Mucosa of descending colon (tissue), 3 donors: ENCODE measurements at regions not wholly inside any gene's neighbourhood (a gene's known extent, or its start where the extent isn't known, plus 50 kb on each side); places are given as distances from the start of the nearest gene placed in this dataset.
A peak's percentile ranks its signal among the peaks of the same experiment; 100 is the strongest.
"Not testable (repeated sequence)": the region's sequence is repeated elsewhere in the genome, so short reads cannot be mapped to it uniquely, and the experiment has no call there.

ENCODE experiments used
- ATAC-seq: fragments of 200-7000 bp; cut with Tn5 transposase; one replicate; pipeline ENCODE4 v1.9.1; 2020; ENCODE audit warnings: mild to moderate bottlenecking, moderate library complexity
- DNase-seq, 3 donors: peaks; one replicate each; pipeline ENCODE4 v3.0.0-alpha.2; 2020
- H3K36me3 ChIP-seq: fragments of 200-600 bp; one replicate; pipeline ENCODE4 v1.8.0; 2021; ENCODE audit warnings: low read depth, mild to moderate bottlenecking
- H3K4me1 ChIP-seq: fragments of 200-600 bp; one replicate; pipeline ENCODE4 v1.8.0; 2021; ENCODE audit warnings: low read depth, mild to moderate bottlenecking
- H3K4me3 ChIP-seq: fragments of 200-600 bp; one replicate; pipeline ENCODE4 v1.8.0; 2021; ENCODE audit warnings: mild to moderate bottlenecking
- H3K9me3 ChIP-seq: fragments of 200-600 bp; one replicate; pipeline ENCODE4 v1.8.0; 2021; ENCODE audit warnings: mild to moderate bottlenecking
- intact Hi-C, 2 donors: fragments of 100-400 bp; cut with DNase I in 1 of 2; cut with micrococcal nuclease in 1 of 2; formaldehyde crosslinking; loops; one replicate each; pipeline versions ENCODE4 v1.11.0 to v1.11.1; 2022; cut with DNase I, micrococcal nuclease
- TF ChIP-seq, protein P1 (sequence below): fragments of 200-600 bp; IDR thresholded peaks from one replicate; pipeline ENCODE4 v1.8.0; 2022; ENCODE audit warnings: antibody characterized with exemption, mild to moderate bottlenecking
- donor health status: DM: no; HTN: no; CAD: no; lungs with moderate emphysema.
- donor health status: DM: no; HTN: no; CAD: no.
- donor health status: DM: no; HTN: yes; CAD: no.

DNA sequence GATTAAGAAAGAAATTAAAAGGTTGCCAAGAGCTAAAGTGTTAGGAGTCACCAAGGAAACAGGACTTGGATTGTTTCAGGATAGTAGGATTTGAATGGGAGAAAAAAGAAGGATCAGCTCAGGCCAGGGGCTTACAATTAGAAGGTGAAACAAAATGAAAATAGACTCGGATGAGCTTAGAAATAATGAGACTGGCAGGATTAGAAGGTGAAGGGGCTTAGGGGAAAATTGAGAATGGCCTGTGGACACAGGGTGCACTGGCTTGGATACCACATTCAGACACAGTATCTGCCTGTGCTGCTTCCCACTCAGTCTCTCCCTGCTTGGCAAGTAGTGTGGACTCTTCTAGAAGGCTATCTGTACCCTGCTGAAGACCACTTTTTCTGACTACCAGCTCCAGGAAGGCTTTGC is 206.1 kb upstream of the ATP10A start:
- Histone ChIP-seq H3K4me1 (no peaks in the 10 kb centered on the region), H3K36me3 (no peaks in the 10 kb centered on the region), H3K9me3 (no peaks in the 10 kb centered on the region), H3K4me3 (no peak overlapping the region)
- ATAC-seq, result no peak
- intact Hi-C loops, result loop anchor here in 1 of 2 donors (10.0 kb wide), 1 partner anchor 64 kb away; no protein-coding TSS in a partner anchor
- no peak for DNase-seq
- TF ChIP-seq, protein P1, sequence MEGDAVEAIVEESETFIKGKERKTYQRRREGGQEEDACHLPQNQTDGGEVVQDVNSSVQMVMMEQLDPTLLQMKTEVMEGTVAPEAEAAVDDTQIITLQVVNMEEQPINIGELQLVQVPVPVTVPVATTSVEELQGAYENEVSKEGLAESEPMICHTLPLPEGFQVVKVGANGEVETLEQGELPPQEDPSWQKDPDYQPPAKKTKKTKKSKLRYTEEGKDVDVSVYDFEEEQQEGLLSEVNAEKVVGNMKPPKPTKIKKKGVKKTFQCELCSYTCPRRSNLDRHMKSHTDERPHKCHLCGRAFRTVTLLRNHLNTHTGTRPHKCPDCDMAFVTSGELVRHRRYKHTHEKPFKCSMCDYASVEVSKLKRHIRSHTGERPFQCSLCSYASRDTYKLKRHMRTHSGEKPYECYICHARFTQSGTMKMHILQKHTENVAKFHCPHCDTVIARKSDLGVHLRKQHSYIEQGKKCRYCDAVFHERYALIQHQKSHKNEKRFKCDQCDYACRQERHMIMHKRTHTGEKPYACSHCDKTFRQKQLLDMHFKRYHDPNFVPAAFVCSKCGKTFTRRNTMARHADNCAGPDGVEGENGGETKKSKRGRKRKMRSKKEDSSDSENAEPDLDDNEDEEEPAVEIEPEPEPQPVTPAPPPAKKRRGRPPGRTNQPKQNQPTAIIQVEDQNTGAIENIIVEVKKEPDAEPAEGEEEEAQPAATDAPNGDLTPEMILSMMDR, result no peak

DNA sequence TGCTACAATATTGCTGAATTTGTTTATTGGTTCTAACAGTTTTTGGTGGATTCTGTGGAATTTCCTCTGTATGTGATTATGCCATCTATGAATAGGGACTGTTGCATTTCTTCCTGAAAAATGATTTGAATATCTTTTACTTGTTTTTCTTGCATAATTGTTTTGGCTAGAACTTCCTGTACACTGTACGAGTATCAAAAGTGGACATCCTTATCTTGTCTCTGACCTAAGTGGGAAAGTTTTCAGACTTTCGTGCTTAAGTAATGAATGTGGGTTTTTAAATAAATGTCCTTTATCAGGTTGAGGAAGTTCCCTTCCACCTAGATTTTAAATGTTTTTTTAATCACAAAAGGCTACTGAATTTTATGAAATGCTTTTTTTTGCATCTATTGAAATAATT is 203.8 kb upstream of the ATP10A start:
- intact Hi-C loops, result loop anchor here in 1 of 2 donors (10.0 kb wide), 1 partner anchor 62 kb away; no protein-coding TSS in a partner anchor
- ATAC-seq, result no peak

DNA sequence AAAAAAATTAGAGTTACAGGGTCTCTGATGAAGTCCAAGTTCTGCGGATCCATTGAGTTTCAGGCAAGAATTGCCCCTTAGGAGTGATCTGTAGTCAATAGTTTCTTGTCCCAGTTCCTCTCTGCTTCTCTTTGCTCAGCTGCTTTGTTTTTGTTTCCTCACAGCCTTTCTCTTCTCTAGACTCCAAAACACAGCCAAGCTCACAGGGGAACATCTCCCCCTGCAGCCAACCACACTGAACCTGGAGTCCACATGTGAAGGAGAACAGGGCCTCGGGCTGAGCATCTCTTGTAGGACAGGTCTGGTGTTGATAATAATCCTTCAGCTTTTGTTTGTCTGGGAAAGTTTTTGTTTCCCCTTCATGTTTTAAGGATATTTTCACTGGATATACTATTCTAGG is 202.6 kb upstream of the ATP10A start:
- ATAC-seq (no peak), DNase-seq (no peak)
- TF ChIP-seq, protein P1, result no peak
- H3K4me1 ChIP-seq, result no peaks in the 10 kb centered on the region
- H3K36me3 ChIP-seq, result no peaks in the 10 kb centered on the region
- no peak overlapping the region for H3K4me3 ChIP-seq
- no peaks in the 10 kb centered on the region for H3K9me3 ChIP-seq
- intact Hi-C loops, result loop anchor here in 1 of 2 donors (10.0 kb wide), 1 partner anchor 61 kb away; no protein-coding TSS in a partner anchor

More for the DNA sequence above, 203.8 kb upstream of the ATP10A start:
- H3K4me1 ChIP-seq, result no peaks in the 10 kb centered on the region
- DNase-seq, result no peak
- TF ChIP-seq, protein P1, result no peak
- H3K9me3 ChIP-seq, result no peaks in the 10 kb centered on the region
- no peaks in the 10 kb centered on the region for H3K36me3 ChIP-seq
- H3K4me3 ChIP-seq, result no peak overlapping the region

DNA sequence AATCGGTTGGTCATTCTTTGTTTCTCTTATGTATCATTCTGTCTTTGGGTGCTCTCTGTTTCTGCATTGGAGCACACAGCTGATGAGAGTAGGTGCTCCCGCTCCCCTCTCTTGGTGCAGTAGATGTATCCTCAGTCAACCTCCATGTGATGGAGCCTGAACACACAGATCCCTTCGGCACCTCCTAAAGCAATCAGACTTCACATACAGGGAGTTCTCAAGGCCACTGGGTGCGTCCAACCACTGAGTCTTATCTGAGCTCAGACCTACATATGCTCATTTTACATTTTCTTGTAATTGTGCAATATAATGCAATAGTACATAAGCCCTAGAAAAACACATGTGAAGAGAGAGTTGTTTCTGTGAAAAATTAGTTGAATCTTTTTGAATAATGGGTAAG is 198.1 kb upstream of the ATP10A start:
- Histone ChIP-seq H3K36me3 (no peaks in the 10 kb centered on the region), H3K4me3 (no peak overlapping the region), H3K4me1 (no peaks in the 10 kb centered on the region), H3K9me3 (peaks cover 9% of the 10 kb centered on the region)
- intact Hi-C loops, result loop anchor here in 1 of 2 donors (10.0 kb wide), 1 partner anchor 56 kb away; no protein-coding TSS in a partner anchor
- ATAC-seq (no peak), DNase-seq (no peak)
- TF ChIP-seq, protein P1, result no peak

DNA sequence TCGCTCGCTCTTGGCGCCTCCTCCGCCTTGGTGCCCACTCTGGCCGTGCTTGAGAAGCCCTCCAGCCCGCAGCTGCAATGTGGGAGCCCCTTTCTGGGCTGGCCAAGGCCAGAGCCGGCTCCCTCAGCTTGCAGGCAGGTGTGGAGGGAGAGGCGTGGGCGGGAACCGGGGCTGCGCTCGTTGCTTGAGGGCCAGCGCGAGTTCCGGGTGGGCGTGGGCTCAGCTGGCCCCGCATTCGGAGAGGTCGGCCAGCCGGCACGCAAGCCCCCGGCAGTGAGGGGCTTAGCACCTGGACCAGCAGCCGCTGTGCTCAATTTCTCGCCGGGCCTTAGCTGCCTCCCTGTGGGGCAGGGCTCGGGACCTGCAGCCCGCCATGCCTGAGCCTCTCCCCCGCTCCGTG is 193.6 kb upstream of the ATP10A start:
- intact Hi-C loops, H3K4me3 ChIP-seq, H3K4me1 ChIP-seq, H3K9me3 ChIP-seq, ATAC-seq, H3K36me3 ChIP-seq, DNase-seq: not testable (repeated sequence)

DNA sequence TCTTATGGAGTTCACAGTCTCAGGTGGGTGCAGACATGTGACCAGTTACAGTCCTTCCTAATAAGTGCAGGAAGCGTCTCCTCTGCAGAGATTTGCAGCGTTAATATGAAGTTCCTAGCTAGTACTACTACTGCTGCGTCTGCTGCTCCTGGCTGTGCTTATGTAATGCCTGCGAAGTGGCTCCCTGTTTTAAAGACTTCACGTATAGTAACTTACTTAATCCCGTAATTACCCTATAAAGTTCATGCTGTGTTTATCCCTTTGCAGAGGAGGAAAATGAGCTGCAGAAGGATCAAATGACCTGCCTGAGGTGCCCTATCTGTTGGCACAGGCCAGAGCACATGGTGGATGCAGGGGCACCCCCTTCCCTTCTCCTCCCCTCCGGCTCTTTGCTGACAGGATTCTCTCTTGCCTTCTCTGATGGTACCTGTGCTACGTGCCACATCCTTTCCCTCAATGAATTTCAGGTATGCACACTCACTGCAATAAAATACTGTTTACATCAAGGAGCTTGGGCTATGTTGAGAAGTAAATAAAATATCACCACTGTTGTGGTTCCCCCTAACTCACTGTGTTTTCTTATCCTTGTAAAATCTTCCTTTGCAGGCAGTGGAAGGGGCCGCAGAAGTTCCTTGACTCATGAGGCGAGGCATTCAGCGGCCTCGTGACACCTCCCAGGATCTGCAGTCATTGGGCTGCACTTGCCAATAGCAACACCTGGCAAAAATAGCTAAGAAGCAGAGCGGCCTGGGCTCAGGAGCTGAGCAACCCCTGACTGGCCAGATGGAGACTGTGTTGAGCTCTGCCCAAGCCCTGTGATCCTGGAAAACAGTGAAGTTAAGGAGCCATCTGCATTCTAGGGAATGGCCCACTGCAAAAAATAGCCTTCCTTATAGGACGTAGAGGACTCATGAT is 188.9 kb upstream of the ATP10A start:
- H3K9me3 ChIP-seq, result peaks cover 6% of the 10 kb centered on the region
- DNase-seq (peak in 1 of 3 donors; percentile 14), ATAC-seq (no peak)
- H3K4me3 ChIP-seq, result no peak overlapping the region
- H3K36me3 ChIP-seq, result no peaks in the 10 kb centered on the region
- H3K4me1 ChIP-seq, result no peaks in the 10 kb centered on the region
- intact Hi-C loops, result no loop called here
- TF ChIP-seq, protein P1, result no peak
